Naive thymus-derived CD4-positive, alpha-beta T cell (primary cell): ENCODE measurements at regions not wholly inside any gene's neighbourhood (a gene's known extent, or its start where the extent isn't known, plus 50 kb on each side); places are given as distances from the start of the nearest gene placed in this dataset.
A peak's percentile ranks its signal among the peaks of the same experiment; 100 is the strongest.

Experiments used
- ATAC-seq: fragments of 150-1000 bp; cut with Tn5 transposase; 2 replicates; pipeline ENCODE4 v1.10.0; 2021; ENCODE audit warnings: mild to moderate bottlenecking, moderate library complexity
- CTCF ChIA-PET: fragments of 350-600 bp; sonication (Branson Sonifier 250); formaldehyde crosslinking; loops from one replicate; lab custom pipeline; 2021; ENCODE audit warnings: antibody characterized with exemption; lab: Charles Lee
- POLR2A ChIA-PET: fragments of 350-600 bp; sonication (Branson Sonifier 250); formaldehyde crosslinking; loops from one replicate; lab custom pipeline; 2021; ENCODE audit warnings: antibody characterized with exemption, inconsistent platforms; lab: Charles Lee
- DNase-seq, 9 donors: peaks; one replicate each; pipeline versions ENCODE4 v3.0.0 to v3.0.0-alpha.2; 2020 to 2022; ENCODE audit warnings: mixed read lengths in 1 of 9
- H3K27ac ChIP-seq: one replicate; pipeline ENCODE4 v1.7.0; 2013; ENCODE audit warnings: mild to moderate bottlenecking, low read depth, low read length, moderate library complexity
- H3K27me3 ChIP-seq, 2 donors: one replicate each; pipeline ENCODE4 v1.7.0; 2013; ENCODE audit warnings: low read length in 2 of 2, mild to moderate bottlenecking in 2 of 2, moderate library complexity in 2 of 2; ENCODE audit not compliant: control insufficient read depth in 2 of 2, insufficient read depth in 2 of 2
- H3K36me3 ChIP-seq, 3 experiments: 1 replicate in 2 of 3; 2 replicates in 1 of 3; pipeline ENCODE4 v1.7.0; 2013; ENCODE audit warnings: low read length in 3 of 3, mild to moderate bottlenecking in 3 of 3, moderate library complexity in 1 of 3; ENCODE audit not compliant: insufficient read depth in 3 of 3, control insufficient read depth in 2 of 3
- H3K4me1 ChIP-seq, 2 donors: one replicate each; pipeline ENCODE4 v1.7.0; 2013; ENCODE audit warnings: low read length in 2 of 2, mild to moderate bottlenecking in 2 of 2, moderate library complexity in 1 of 2; ENCODE audit not compliant: control insufficient read depth in 2 of 2, insufficient read depth in 2 of 2
- H3K4me3 ChIP-seq: 2 replicates; pipeline ENCODE4 v1.7.0; 2013; ENCODE audit warnings: mild to moderate bottlenecking, low read length
- H3K9me3 ChIP-seq, 3 experiments: 1 replicate in 2 of 3; 2 replicates in 1 of 3; pipeline ENCODE4 v1.7.0; 2013; ENCODE audit warnings: low read length in 3 of 3; ENCODE audit not compliant: control insufficient read depth in 2 of 3
- H3K27ac Mint-ChIP-seq, 9 donors: one replicate each; pipeline ENCODE4 v1.8.0; 2020 to 2022; ENCODE audit warnings: mixed read lengths in 9 of 9, mild to moderate bottlenecking in 8 of 9, moderate library complexity in 5 of 9, inconsistent platforms in 2 of 9
- H3K27me3 Mint-ChIP-seq, 5 donors: one replicate each; pipeline ENCODE4 v1.8.0; 2021 to 2022; ENCODE audit warnings: mixed read lengths in 5 of 5, mild to moderate bottlenecking in 1 of 5
- H3K36me3 Mint-ChIP-seq, 5 donors: one replicate each; pipeline ENCODE4 v1.8.0; 2020 to 2022; ENCODE audit warnings: mixed read lengths in 5 of 5, mild to moderate bottlenecking in 3 of 5, inconsistent platforms in 1 of 5
- H3K4me1 Mint-ChIP-seq, 7 donors: one replicate each; pipeline ENCODE4 v1.8.0; 2020 to 2022; ENCODE audit warnings: mixed read lengths in 7 of 7, mild to moderate bottlenecking in 3 of 7, inconsistent platforms in 1 of 7
- H3K4me3 Mint-ChIP-seq, 10 donors: one replicate each; pipeline ENCODE4 v1.8.0; 2020 to 2022; ENCODE audit warnings: mild to moderate bottlenecking in 10 of 10, mixed read lengths in 10 of 10, moderate library complexity in 6 of 10, inconsistent platforms in 2 of 10
- H3K9me3 Mint-ChIP-seq, 11 donors: one replicate each; pipeline ENCODE4 v1.8.0; 2020 to 2022; ENCODE audit warnings: mixed read lengths in 11 of 11, mild to moderate bottlenecking in 4 of 11, inconsistent platforms in 1 of 11, moderate library complexity in 1 of 11
- intact Hi-C, 2 donors: fragments of 100-400 bp; cut with micrococcal nuclease; formaldehyde crosslinking; loops; one replicate each; pipeline ENCODE4 v1.15.1; 2023

- H3K27ac Mint-ChIP-seq: no peak overlapping the region
- ATAC-seq (no peak), DNase-seq (no peak)
- intact Hi-C loops: no loop called here
- peaks cover 0 to 6% (median 1%) of the 10 kb centered on the region in 7 donors for H3K4me1 Mint-ChIP-seq
- H3K4me3 ChIP-seq: no peak overlapping the region
- H3K4me1 ChIP-seq: no peaks in the 10 kb centered on the region
- H3K27me3 ChIP-seq: peaks cover 0 to 5% of the 10 kb centered on the region in 2 donors
- H3K9me3 Mint-ChIP-seq: peaks cover 0 to 7% (median 0%) of the 10 kb centered on the region in 11 donors
- no peaks in the 10 kb centered on the region for H3K36me3 ChIP-seq
- H3K27me3 Mint-ChIP-seq: peaks cover 36 to 74% (median 70%) of the 10 kb centered on the region in 5 donors
- CTCF ChIA-PET: no interaction called here
- H3K27ac ChIP-seq: no peak overlapping the region
- H3K4me3 Mint-ChIP-seq: no peak overlapping the region
- POLR2A ChIA-PET: no interaction called here
- peaks cover 0 to 13% (median 4%) of the 10 kb centered on the region in 5 donors for H3K36me3 Mint-ChIP-seq
- H3K9me3 ChIP-seq: no peaks in the 10 kb centered on the region
Observed at GRCh38 chr17:36701429-36702099, 100.2 kb downstream of the MRM1 start.

GRCh38 chr17:36702636-36703035 is 101.3 kb downstream of the MRM1 start:
- Histone ChIP-seq H3K36me3 (no peaks in the 10 kb centered on the region), H3K9me3 (no peaks in the 10 kb centered on the region), H3K27me3 (peaks cover 0 to 5% of the 10 kb centered on the region in 2 donors), H3K4me1 (no peaks in the 10 kb centered on the region), H3K4me3 (no peak overlapping the region), H3K27ac (no peak overlapping the region)
- peaks cover 0 to 5% (median 0%) of the 10 kb centered on the region in 7 donors for H3K4me1 Mint-ChIP-seq
- DNase-seq: no peak
- ChIA-PET POLR2A (no interaction called here), CTCF (interaction anchor here (1.0 kb wide), 1 partner anchor 70 kb away, joined by 4 read pairs; no protein-coding TSS in a partner anchor)
- H3K27ac Mint-ChIP-seq: no peak overlapping the region
- no peak overlapping the region for H3K4me3 Mint-ChIP-seq
- no peak for ATAC-seq
- peaks cover 36 to 66% (median 61%) of the 10 kb centered on the region in 5 donors for H3K27me3 Mint-ChIP-seq
- intact Hi-C loops: no loop called here
- H3K36me3 Mint-ChIP-seq: peaks cover 0 to 13% (median 4%) of the 10 kb centered on the region in 5 donors
- peaks cover 0 to 3% (median 0%) of the 10 kb centered on the region in 11 donors for H3K9me3 Mint-ChIP-seq

GRCh38 chr17:36703860-36704266 is 102.5 kb downstream of the MRM1 start:
- Mint-ChIP-seq H3K4me1 (peaks cover 0 to 5% (median 0%) of the 10 kb centered on the region in 7 donors), H3K27ac (no peak overlapping the region), H3K4me3 (no peak overlapping the region), H3K27me3 (peaks cover 36 to 53% (median 50%) of the 10 kb centered on the region in 5 donors), H3K36me3 (peaks cover 0 to 13% (median 4%) of the 10 kb centered on the region in 5 donors), H3K9me3 (peaks cover 0 to 3% (median 0%) of the 10 kb centered on the region in 11 donors)
- Histone ChIP-seq H3K4me1 (no peaks in the 10 kb centered on the region), H3K27me3 (peaks cover 0 to 5% of the 10 kb centered on the region in 2 donors), H3K27ac (no peak overlapping the region), H3K9me3 (no peaks in the 10 kb centered on the region), H3K36me3 (no peaks in the 10 kb centered on the region), H3K4me3 (no peak overlapping the region)
- ChIA-PET POLR2A (no interaction called here), CTCF (no interaction called here)
- ATAC-seq (peak; percentile 57), DNase-seq (peak in 8 of 9 donors; percentile 24 to 78 (median 40))
- intact Hi-C loops: loop anchor here in 1 of 2 donors (2.0 kb wide), 2 partner anchors 51 to 75 kb away; no protein-coding TSS in a partner anchor

DNA sequence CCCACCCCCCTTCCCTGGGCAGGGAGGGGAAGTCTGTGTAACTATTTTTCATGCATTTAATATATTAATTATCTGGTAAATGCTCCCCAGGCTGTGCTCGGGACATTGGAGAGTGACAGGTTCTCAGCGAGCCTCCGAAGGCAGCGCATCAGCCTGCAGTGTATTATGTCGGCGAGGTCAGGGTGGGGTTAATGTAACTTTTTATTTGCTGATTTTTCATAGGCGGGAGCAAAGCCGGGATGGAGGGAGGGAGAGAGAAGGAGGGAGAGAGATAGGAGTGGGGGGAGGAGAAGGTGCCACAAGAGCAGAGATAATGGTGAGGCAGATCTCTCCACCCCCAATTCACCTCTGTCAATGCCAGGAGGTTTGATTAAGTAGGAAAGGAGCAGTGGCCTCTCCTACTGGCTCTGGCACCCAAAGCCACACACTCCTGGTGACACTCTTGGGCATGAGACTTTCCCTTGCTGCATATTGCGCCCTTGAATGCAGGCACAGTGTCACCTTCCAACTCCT is 104.0 kb downstream of the MRM1 start:
- ATAC-seq (no peak), DNase-seq (no peak)
- ChIA-PET POLR2A (no interaction called here), CTCF (no interaction called here)
- Histone ChIP-seq H3K27me3 (peaks cover 0 to 5% of the 10 kb centered on the region in 2 donors), H3K4me3 (no peak overlapping the region), H3K9me3 (no peaks in the 10 kb centered on the region), H3K36me3 (no peaks in the 10 kb centered on the region), H3K27ac (no peak overlapping the region), H3K4me1 (no peaks in the 10 kb centered on the region)
- H3K36me3 Mint-ChIP-seq: peaks cover 0 to 13% (median 4%) of the 10 kb centered on the region in 5 donors
- H3K4me1 Mint-ChIP-seq: peaks cover 0 to 5% (median 0%) of the 10 kb centered on the region in 7 donors
- peaks cover 36 to 47% (median 43%) of the 10 kb centered on the region in 5 donors for H3K27me3 Mint-ChIP-seq
- H3K9me3 Mint-ChIP-seq: peaks cover 0 to 3% (median 0%) of the 10 kb centered on the region in 11 donors
- H3K27ac Mint-ChIP-seq: no peak overlapping the region
- no peak overlapping the region for H3K4me3 Mint-ChIP-seq
- intact Hi-C loops: loop anchor here in 1 of 2 donors (2.0 kb wide), 2 partner anchors 49 to 77 kb away; no protein-coding TSS in a partner anchor

- H3K4me3 Mint-ChIP-seq: no peak overlapping the region
- H3K9me3 ChIP-seq: no peaks in the 10 kb centered on the region
- DNase-seq (peak in 6 of 9 donors; percentile 26 to 47 (median 40)), ATAC-seq (peak; percentile 74)
- ChIA-PET POLR2A (interaction anchor here (1.3 kb wide), 1 partner anchor 16 kb away, joined by 4 read pairs; no protein-coding TSS in a partner anchor), CTCF (interaction anchor here (0.6 to 1.2 kb wide), 2 partner anchors 20 to 224 kb away, joined by 3 read pairs; no protein-coding TSS in a partner anchor)
- H3K36me3 ChIP-seq: no peaks in the 10 kb centered on the region
- H3K4me1 Mint-ChIP-seq: peaks cover 0 to 5% (median 0%) of the 10 kb centered on the region in 7 donors
- no peak overlapping the region for H3K4me3 ChIP-seq
- H3K27ac Mint-ChIP-seq: no peak overlapping the region
- peaks cover 0 to 3% (median 0%) of the 10 kb centered on the region in 11 donors for H3K9me3 Mint-ChIP-seq
- peaks cover 29 to 43% (median 39%) of the 10 kb centered on the region in 5 donors for H3K27me3 Mint-ChIP-seq
- intact Hi-C loops: loop anchor here (1.0 to 2.0 kb wide), 5 partner anchors 16 to 340 kb away; no protein-coding TSS in a partner anchor
- H3K4me1 ChIP-seq: no peaks in the 10 kb centered on the region
- H3K36me3 Mint-ChIP-seq: peaks cover 0 to 7% (median 0%) of the 10 kb centered on the region in 5 donors
- peaks cover 0 to 5% of the 10 kb centered on the region in 2 donors for H3K27me3 ChIP-seq
- H3K27ac ChIP-seq: no peak overlapping the region
Observed at GRCh38 chr17:36705874-36706731, 104.7 kb downstream of the MRM1 start.

- Histone ChIP-seq H3K27ac (no peak overlapping the region), H3K9me3 (no peaks in the 10 kb centered on the region), H3K36me3 (no peaks in the 10 kb centered on the region), H3K4me1 (no peaks in the 10 kb centered on the region), H3K4me3 (no peak overlapping the region), H3K27me3 (peaks cover 0 to 5% of the 10 kb centered on the region in 2 donors)
- Mint-ChIP-seq H3K36me3 (no peaks in the 10 kb centered on the region), H3K4me1 (peaks cover 0 to 5% (median 0%) of the 10 kb centered on the region in 7 donors), H3K27me3 (peaks cover 14 to 44% (median 21%) of the 10 kb centered on the region in 5 donors), H3K9me3 (no peaks in the 10 kb centered on the region), H3K4me3 (no peak overlapping the region), H3K27ac (no peak overlapping the region)
- no peak for ATAC-seq
- no peak for DNase-seq
- intact Hi-C loops: loop anchor here in 1 of 2 donors (2.0 kb wide), 1 partner anchor 47 kb away; no protein-coding TSS in a partner anchor
- POLR2A ChIA-PET: no interaction called here
- CTCF ChIA-PET: no interaction called here
Observed at GRCh38 chr17:36707904-36708303, 106.5 kb downstream of the MRM1 start.
